ENCODE measurements at regions not wholly inside any gene's neighbourhood (a gene's known extent, or its start where the extent isn't known, plus 50 kb on each side); places are given as distances from the start of the nearest gene placed in this dataset.

GRCh38 chr10:36391405-36391804 is 734.0 kb upstream of the ANKRD30A start:
- TF ChIP-seq POLR2A (IDR thresholded peaks at IDR 0.05) (no peak), CTCF (IDR thresholded peaks at IDR 0.05) (no peak), POLR2AphosphoS5 (IDR thresholded peaks at IDR 0.05) (no peak)
